OCI-LY7 (cell line): ENCODE measurements at regions not wholly inside any gene's neighbourhood (a gene's known extent, or its start where the extent isn't known, plus 50 kb on each side); places are given as distances from the start of the nearest gene placed in this dataset.

Experiments
- EZH2phosphoT487 ChIP-seq: fragments of 200-600 bp; sonication (generic); IDR thresholded peaks from 2 replicates; pipeline ENCODE4 v1.6.1; 2018; ENCODE audit warnings: low read depth, borderline replicate concordance, mild to moderate bottlenecking, mixed run types, antibody characterized with exemption, low read length, moderate library complexity, mixed read lengths
- TF ChIP-seq, protein P1 (sequence below): fragments of 200-600 bp; sonication (generic); conservative IDR thresholded peaks from 2 replicates; pipeline ENCODE4 v1.5.1; 2014; ENCODE audit warnings: mild to moderate bottlenecking, antibody characterized with exemption, low read length, moderate library complexity, mixed read lengths

DNA sequence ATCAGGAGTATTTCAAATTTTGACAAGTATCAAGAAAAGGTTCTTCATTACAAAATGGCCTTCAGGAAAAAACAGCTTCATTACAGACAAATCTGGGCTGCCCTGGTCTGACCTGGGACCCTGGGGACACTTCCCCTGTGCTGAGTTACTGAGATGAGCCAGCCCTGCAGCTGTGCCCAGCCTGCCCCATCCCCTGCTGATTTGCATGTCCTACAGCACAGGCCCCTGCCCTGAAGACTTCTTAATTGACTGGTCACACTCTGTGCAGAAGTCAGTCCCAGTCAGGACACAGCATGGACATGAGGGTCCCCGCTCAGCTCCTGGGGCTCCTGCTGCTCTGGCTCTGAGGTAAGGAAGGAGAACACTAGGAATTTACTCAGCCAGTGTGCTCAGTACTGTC lies 235.1 kb downstream of the ANKRD36B start:
- TF ChIP-seq, protein P1, sequence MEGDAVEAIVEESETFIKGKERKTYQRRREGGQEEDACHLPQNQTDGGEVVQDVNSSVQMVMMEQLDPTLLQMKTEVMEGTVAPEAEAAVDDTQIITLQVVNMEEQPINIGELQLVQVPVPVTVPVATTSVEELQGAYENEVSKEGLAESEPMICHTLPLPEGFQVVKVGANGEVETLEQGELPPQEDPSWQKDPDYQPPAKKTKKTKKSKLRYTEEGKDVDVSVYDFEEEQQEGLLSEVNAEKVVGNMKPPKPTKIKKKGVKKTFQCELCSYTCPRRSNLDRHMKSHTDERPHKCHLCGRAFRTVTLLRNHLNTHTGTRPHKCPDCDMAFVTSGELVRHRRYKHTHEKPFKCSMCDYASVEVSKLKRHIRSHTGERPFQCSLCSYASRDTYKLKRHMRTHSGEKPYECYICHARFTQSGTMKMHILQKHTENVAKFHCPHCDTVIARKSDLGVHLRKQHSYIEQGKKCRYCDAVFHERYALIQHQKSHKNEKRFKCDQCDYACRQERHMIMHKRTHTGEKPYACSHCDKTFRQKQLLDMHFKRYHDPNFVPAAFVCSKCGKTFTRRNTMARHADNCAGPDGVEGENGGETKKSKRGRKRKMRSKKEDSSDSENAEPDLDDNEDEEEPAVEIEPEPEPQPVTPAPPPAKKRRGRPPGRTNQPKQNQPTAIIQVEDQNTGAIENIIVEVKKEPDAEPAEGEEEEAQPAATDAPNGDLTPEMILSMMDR = no peak
- no peak for TF ChIP-seq EZH2phosphoT487
